Osteocyte (in vitro differentiated cells): ENCODE measurements at regions not wholly inside any gene's neighbourhood (a gene's known extent, or its start where the extent isn't known, plus 50 kb on each side); places are given as distances from the start of the nearest gene placed in this dataset.

ENCODE experiments used
- DNase-seq: peaks from one replicate; pipeline ENCODE4 v3.0.0; 2021; ENCODE audit warnings: mixed read lengths; ENCODE audit not compliant: unreplicated experiment; ENCODE audit errors: extremely low spot score
- H3K27ac Mint-ChIP-seq: one replicate; pipeline ENCODE4 v1.8.0; 2021; ENCODE audit warnings: mild to moderate bottlenecking, mixed read lengths; ENCODE audit not compliant: unreplicated experiment
- H3K27me3 Mint-ChIP-seq: one replicate; pipeline ENCODE4 v1.8.0; 2021; ENCODE audit warnings: mixed read lengths; ENCODE audit not compliant: unreplicated experiment
- H3K36me3 Mint-ChIP-seq: one replicate; pipeline ENCODE4 v1.8.0; 2021; ENCODE audit warnings: mixed read lengths; ENCODE audit not compliant: unreplicated experiment
- H3K4me1 Mint-ChIP-seq: one replicate; pipeline ENCODE4 v1.8.0; 2021; ENCODE audit warnings: mixed read lengths; ENCODE audit not compliant: unreplicated experiment
- H3K4me3 Mint-ChIP-seq: one replicate; pipeline ENCODE4 v1.8.0; 2021; ENCODE audit warnings: mild to moderate bottlenecking, moderate library complexity, mixed read lengths; ENCODE audit not compliant: unreplicated experiment
- H3K9me3 Mint-ChIP-seq: one replicate; pipeline ENCODE4 v1.8.0; 2021; ENCODE audit warnings: mixed read lengths; ENCODE audit not compliant: unreplicated experiment
- CTCF ChIP-seq: fragments of 200-600 bp; sonication (generic); IDR thresholded peaks from 2 replicates; pipeline ENCODE4 v1.5.0; 2021; ENCODE audit warnings: antibody characterized with exemption, mild to moderate bottlenecking, moderate library complexity

DNA sequence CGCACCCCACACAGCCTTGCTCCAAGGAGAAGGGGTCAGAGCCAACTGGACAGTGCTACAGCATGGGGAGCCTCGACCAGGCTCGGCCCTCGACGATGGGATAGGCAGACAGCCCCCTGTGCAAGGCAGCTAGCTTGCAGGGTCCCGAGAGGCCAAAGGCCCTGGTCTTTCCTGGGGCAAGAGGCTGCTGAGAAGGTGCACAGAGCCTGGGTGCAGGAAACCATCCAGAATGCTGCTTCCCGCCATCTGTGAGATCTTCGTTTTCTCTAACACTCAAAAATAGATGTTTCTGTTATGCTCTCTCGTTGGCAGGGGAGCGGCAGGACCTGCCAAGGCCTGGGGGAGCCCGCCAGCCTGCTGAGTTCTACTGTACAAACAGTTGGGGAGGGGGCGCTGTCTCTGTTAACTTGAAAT is 168.0 kb upstream of the RTL1 start:
- Mint-ChIP-seq H3K9me3 (no peaks in the 10 kb centered on the region), H3K4me1 (peaks cover 44% of the 10 kb centered on the region), H3K27me3 (no peaks in the 10 kb centered on the region), H3K4me3 (peak overlapping the region; percentile 26), H3K36me3 (no peaks in the 10 kb centered on the region), H3K27ac (peak overlapping the region; percentile 90)
- no peak for TF ChIP-seq CTCF
- peak; percentile 69 for DNase-seq

DNA sequence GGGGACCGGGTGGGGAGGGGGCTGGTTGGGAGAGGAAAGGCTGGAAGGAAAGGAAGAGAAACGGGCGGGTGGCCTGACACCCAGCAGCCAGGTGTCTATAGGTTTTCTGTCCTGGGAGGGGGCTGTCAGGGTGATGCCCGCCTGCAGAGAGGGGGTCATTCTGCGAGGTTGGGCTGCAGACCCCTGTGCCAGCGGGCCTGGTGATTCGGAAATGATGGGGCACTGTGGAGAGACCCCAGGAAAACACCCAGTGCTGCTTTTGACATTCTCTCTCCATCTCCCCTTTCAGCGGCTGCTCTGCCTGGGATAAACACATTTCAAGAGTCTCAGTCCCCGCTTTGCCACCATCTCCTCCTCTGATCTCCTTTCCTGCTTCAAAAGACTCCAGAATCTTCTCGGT is 168.5 kb upstream of the RTL1 start:
- H3K36me3 Mint-ChIP-seq, result no peaks in the 10 kb centered on the region
- no peak overlapping the region for H3K4me3 Mint-ChIP-seq
- no peak for TF ChIP-seq CTCF
- H3K27me3 Mint-ChIP-seq, result no peaks in the 10 kb centered on the region
- peak; percentile 65 for DNase-seq
- H3K9me3 Mint-ChIP-seq, result no peaks in the 10 kb centered on the region
- peak overlapping the region; percentile 90 for H3K27ac Mint-ChIP-seq
- peaks cover 48% of the 10 kb centered on the region for H3K4me1 Mint-ChIP-seq

DNA sequence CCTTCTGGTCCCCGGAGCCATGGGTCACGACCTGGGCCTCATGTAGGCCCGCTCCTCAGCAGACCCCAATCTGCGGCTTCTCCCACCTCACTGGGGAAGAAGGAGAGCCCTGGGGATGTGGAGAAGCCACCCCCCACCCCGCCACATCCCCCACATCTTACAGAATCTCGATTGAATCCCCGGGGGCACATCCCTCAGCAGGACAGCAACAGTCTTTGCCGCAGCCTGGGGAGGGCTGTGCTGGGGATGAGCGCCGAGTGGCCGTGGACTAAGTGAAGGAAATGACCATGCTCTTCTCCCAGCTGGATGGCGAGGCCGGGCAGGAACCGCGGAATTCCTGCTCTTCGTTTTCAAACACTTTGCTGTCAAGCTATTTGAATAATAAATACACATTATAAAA is 169.0 kb upstream of the RTL1 start:
- Mint-ChIP-seq H3K27ac (peak overlapping the region; percentile 90), H3K27me3 (no peaks in the 10 kb centered on the region), H3K36me3 (no peaks in the 10 kb centered on the region), H3K4me1 (peaks cover 52% of the 10 kb centered on the region), H3K4me3 (no peak overlapping the region), H3K9me3 (no peaks in the 10 kb centered on the region)
- DNase-seq, result peak; percentile 83
- TF ChIP-seq CTCF, result no peak

DNA sequence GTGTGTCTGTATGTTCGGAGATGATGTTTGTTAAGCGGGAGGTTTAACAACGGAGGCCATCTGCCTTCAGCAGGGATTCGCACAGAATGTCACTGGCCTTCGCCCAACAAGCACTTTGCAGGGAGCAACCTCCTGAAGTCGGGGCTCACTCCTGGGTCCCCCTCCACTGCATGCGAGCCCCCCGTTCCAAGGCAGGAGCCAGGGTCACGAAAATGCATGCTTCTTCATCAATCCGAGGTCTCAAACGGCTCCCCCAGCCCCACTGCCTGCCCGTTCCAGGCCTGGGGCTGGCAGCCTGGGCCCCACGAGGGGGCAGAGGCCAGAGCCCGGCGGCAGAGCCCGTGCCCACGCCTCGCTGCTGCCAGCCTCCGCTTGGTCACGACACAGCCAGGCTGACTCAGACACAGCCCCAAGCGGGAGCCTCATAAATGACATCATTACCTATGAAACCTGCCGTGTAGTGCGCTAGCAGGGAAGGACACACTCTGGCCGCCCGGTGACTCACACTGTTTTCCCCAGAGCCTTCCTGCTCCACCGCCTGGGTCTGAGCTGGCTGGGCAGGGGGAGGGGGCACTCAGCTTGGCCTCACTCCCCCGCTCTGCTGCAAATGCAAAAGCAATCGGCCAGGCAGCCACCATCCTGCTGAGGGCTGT is 169.5 kb upstream of the RTL1 start:
- Mint-ChIP-seq H3K27ac (peak overlapping the region; percentile 90), H3K4me1 (peaks cover 55% of the 10 kb centered on the region), H3K36me3 (no peaks in the 10 kb centered on the region), H3K27me3 (no peaks in the 10 kb centered on the region), H3K4me3 (no peak overlapping the region), H3K9me3 (no peaks in the 10 kb centered on the region)
- DNase-seq, result peak; percentile 96
- peak; percentile 9 for TF ChIP-seq CTCF

GRCh38 chr14:101073598-101073965 is 170.1 kb upstream of the RTL1 start:
- Mint-ChIP-seq H3K27me3 (no peaks in the 10 kb centered on the region), H3K9me3 (no peaks in the 10 kb centered on the region), H3K4me3 (no peak overlapping the region), H3K27ac (peak overlapping the region; percentile 54), H3K36me3 (no peaks in the 10 kb centered on the region), H3K4me1 (peaks cover 59% of the 10 kb centered on the region)
- no peak for DNase-seq
- TF ChIP-seq CTCF, result no peak
